ENCODE measurements at regions not wholly inside any gene's neighbourhood (a gene's known extent, or its start where the extent isn't known, plus 50 kb on each side); places are given as distances from the start of the nearest gene placed in this dataset.

- no peak for TF ChIP-seq CTCF (IDR thresholded peaks at IDR 0.05)
Measured at GRCh38 chr9:82231411-82231810, 242.8 kb downstream of the SPATA31D1 start.

GRCh38 chr9:82234160-82234943 lies 245.8 kb downstream of the SPATA31D1 start:
- no peak for TF ChIP-seq CTCF (IDR thresholded peaks at IDR 0.05)

GRCh38 chr9:82242285-82242963 lies 253.9 kb downstream of the SPATA31D1 start:
- no peak for TF ChIP-seq CTCF (IDR thresholded peaks at IDR 0.05)

- TF ChIP-seq CTCF (IDR thresholded peaks at IDR 0.05), result no peak
Measured at GRCh38 chr9:82247318-82247717, 258.7 kb downstream of the SPATA31D1 start.

- TF ChIP-seq CTCF (IDR thresholded peaks at IDR 0.05), result no peak
Measured at GRCh38 chr9:82252116-82252515, 263.5 kb downstream of the SPATA31D1 start.

- TF ChIP-seq CTCF (IDR thresholded peaks at IDR 0.05), result no peak
Measured at GRCh38 chr9:82254646-82255367, 266.2 kb downstream of the SPATA31D1 start.

GRCh38 chr9:82255481-82256176 lies 267.1 kb downstream of the SPATA31D1 start:
- TF ChIP-seq CTCF (IDR thresholded peaks at IDR 0.05), result no peak
